ENCODE measurements at regions not wholly inside any gene's neighbourhood (a gene's known extent, or its start where the extent isn't known, plus 50 kb on each side); places are given as distances from the start of the nearest gene placed in this dataset.

GRCh38 chr13:33526718-33527117 lies 241.2 kb upstream of the STARD13 start:
- no peak for DNase-seq (ENCODE audit: low read depth)
- in situ Hi-C loops (cut with HindIII; ENCODE audit: low sequenced_read_pairs): no loop called here
- TF ChIP-seq CTCF (IDR thresholded peaks at IDR 0.05; ENCODE audit: low read depth, low read length, missing control alignments): no peak
- H3K4me3 ChIP-seq (ENCODE audit: low read depth, low read length): no peak overlapping the region

DNA sequence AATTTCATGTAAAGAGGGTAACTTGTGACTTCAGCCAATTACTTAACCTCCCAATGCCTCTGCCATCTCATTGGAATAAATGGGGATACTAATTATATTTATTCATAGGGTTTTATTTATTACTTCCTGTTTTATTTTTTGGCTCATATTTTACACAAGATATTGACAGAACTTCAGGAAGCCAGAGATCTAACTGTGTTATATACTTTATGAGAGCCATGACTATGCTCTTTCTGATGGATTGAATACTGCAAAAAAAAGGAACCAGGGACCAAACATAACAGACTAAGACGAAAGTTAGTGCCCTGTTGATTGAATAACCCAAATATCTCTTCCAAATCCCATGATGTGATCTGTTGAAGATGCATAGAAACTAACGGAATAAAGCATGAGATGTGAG lies 243.3 kb upstream of the STARD13 start:
- TF ChIP-seq CTCF (IDR thresholded peaks at IDR 0.05; ENCODE audit: low read depth, low read length, missing control alignments): no peak
- no peak for DNase-seq (ENCODE audit: low read depth)
- no peak overlapping the region for H3K4me3 ChIP-seq (ENCODE audit: low read depth, low read length)
- in situ Hi-C loops (cut with HindIII; ENCODE audit: low sequenced_read_pairs): no loop called here

DNA sequence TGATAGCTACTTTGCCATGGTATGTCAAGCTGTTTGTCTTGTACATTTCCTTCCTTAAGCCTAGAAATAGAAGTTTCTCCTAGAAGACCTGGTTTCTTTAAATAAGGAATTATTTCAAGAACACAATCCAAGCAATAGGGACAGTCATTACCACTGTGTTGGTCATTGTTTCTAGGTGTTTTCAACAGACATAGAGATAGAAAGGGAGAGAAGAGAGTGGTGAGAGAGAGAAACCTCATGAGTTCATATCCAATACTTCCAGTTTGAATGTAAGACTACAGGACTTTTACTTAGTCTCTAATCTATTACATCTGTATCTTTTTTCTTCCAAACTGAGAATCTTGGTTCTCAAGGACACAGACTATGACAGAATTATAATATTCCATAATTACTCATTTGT lies 245.9 kb upstream of the STARD13 start:
- in situ Hi-C loops (cut with HindIII; ENCODE audit: low sequenced_read_pairs): no loop called here
- DNase-seq (ENCODE audit: low read depth): no peak
- no peak overlapping the region for H3K4me3 ChIP-seq (ENCODE audit: low read depth, low read length)
- no peak for TF ChIP-seq CTCF (IDR thresholded peaks at IDR 0.05; ENCODE audit: low read depth, low read length, missing control alignments)

- no peak overlapping the region for H3K4me3 ChIP-seq (ENCODE audit: low read depth, low read length)
- in situ Hi-C loops (cut with HindIII; ENCODE audit: low sequenced_read_pairs): no loop called here
- no peak for TF ChIP-seq CTCF (IDR thresholded peaks at IDR 0.05; ENCODE audit: low read depth, low read length, missing control alignments)
- DNase-seq (ENCODE audit: low read depth): no peak
Observed at GRCh38 chr13:33535061-33535460, 249.5 kb upstream of the STARD13 start.

- TF ChIP-seq CTCF (IDR thresholded peaks at IDR 0.05; ENCODE audit: low read depth, low read length, missing control alignments): no peak
- no peak for DNase-seq (ENCODE audit: low read depth)
- no peak overlapping the region for H3K4me3 ChIP-seq (ENCODE audit: low read depth, low read length)
- in situ Hi-C loops (cut with HindIII; ENCODE audit: low sequenced_read_pairs): no loop called here
Observed at GRCh38 chr13:33536601-33537000, 251.0 kb upstream of the STARD13 start.

- no peak overlapping the region for H3K4me3 ChIP-seq (ENCODE audit: low read depth, low read length)
- DNase-seq (ENCODE audit: low read depth): peak; percentile 53
- in situ Hi-C loops (cut with HindIII; ENCODE audit: low sequenced_read_pairs): no loop called here
- no peak for TF ChIP-seq CTCF (IDR thresholded peaks at IDR 0.05; ENCODE audit: low read depth, low read length, missing control alignments)
Observed at GRCh38 chr13:33537026-33537425, 251.5 kb upstream of the STARD13 start.

- in situ Hi-C loops (cut with HindIII; ENCODE audit: low sequenced_read_pairs): no loop called here
- TF ChIP-seq CTCF (IDR thresholded peaks at IDR 0.05; ENCODE audit: low read depth, low read length, missing control alignments): no peak
Observed at GRCh38 chr13:33537676-33538075, 252.1 kb upstream of the STARD13 start.

More at GRCh38 chr13:33537676-33538075, 252.1 kb upstream of the STARD13 start:
- DNase-seq (ENCODE audit: low read depth): no peak
- no peak overlapping the region for H3K4me3 ChIP-seq (ENCODE audit: low read depth, low read length)

Data from astrocyte of the cerebellum (primary cell).